GM21390 (cell line): ENCODE measurements at regions not wholly inside any gene's neighbourhood (a gene's known extent, or its start where the extent isn't known, plus 50 kb on each side); places are given as distances from the start of the nearest gene placed in this dataset.

Experiments
- ATAC-seq: cut with Tn5 transposase; IDR thresholded peaks from one replicate; pipeline ENCODE4 v1.9.1; 2021; ENCODE audit not compliant: unreplicated experiment

DNA sequence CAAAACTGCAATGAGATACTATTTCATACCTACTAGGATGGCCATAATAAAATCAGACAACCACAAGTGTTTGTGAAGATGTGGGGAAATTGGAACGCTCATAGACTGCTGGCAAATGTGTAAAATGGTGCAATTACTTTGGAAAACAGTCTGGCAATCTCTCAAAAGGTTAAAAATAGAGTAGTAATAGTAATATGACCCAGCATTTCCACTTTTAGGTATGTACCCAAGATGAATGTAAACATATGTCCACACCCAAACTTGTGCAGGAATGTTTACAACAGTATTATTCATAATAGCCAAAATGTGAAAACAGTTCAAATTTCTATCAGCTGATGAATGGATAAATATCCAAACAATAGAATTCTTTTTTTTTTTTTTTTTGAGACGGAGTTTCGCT, 731.6 kb upstream of the ANKRD30A start:
- no peak for ATAC-seq

DNA sequence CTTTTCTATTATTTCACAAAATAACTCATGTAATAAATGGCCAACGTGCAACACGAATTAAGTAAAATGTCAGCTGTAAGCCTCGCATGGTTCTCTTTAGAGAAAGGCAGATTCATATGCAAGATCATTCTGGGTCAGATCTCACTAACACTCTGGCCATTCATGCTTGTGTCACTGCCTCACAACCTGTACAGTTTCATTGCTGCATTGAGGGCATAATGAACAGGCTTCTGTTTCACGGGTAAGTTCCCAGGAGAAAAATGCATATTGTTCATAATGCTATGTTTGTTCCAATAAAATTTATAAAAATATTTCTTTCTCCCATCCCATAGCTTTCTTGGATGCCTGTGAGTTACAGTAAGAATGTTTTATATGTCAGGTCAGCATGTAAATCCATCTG, 734.0 kb upstream of the ANKRD30A start:
- no peak for ATAC-seq

DNA sequence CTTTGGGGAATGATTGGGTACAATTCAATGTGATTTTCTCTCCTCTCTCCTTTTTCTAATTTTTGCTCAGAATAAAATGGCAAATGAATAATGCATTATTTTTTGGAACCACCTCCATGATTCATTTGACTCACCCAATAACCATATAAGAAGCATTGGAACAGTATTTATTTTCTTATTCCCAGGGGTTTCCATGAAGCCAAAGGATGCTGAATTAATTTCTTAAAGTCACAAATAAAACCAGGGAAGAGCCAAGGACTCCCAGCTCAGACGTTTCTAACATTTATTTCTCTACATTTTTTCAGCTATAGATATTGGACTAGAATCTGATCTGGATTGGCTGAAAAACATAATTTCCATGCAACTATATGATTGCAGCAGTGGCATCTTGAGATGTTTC, 735.2 kb upstream of the ANKRD30A start:
- no peak for ATAC-seq

DNA sequence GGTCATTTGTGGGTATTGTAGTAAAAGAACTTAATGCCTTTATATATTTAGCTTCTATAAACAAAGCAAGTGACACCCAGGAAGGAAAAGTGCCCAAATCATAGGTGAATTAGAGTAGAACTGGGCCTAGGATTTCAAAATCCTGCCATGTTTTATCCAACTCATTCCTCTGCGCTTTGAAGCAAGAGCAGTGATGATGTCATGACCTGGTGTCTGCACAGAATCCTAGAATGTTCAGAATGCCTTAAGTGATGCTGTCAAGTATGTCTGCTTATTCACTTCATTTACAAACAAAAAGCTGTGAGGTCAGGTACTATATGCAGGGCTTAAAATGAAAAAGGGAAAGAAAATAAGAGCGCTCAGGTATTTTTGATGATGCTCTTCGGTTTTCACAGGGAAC, 737.2 kb upstream of the ANKRD30A start:
- ATAC-seq: no peak

DNA sequence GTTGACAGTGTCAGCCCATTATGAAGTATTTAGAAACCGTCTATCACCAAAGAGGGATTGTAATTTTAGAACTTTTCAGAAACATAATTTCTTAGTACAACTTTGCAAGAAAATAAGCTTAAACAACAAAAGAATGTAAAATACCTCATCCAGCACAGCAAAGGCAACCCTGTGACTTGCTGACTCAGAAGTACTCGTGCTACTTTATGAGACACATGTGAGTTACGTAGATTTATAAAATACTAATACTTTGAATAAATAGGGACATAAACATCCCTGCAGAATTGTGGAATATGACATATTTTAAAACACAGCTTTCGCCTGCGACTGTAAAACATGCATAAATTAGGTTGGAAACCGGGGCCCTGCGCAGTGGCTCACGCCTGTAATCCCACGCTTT, 739.7 kb upstream of the ANKRD30A start:
- no peak for ATAC-seq

DNA sequence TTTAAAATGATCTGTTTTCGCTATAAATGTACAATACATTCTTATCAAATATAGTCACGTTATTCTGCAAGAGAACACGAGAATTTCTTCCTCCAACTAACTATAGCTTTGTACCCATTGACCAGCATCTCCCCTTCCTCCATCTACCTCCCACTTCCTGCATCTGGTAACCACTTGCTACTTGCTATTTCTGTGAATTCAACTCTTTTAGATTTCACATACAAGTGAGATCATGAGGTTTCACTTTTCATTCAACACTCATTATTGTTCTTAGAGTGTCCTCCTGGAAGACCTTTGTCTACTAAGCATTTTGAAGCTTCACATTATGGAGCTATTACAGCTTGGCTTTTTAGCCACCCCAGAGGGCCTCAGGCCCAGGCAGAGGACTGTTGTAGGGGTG, 741.3 kb upstream of the FZD8 start:
- ATAC-seq: no peak

DNA sequence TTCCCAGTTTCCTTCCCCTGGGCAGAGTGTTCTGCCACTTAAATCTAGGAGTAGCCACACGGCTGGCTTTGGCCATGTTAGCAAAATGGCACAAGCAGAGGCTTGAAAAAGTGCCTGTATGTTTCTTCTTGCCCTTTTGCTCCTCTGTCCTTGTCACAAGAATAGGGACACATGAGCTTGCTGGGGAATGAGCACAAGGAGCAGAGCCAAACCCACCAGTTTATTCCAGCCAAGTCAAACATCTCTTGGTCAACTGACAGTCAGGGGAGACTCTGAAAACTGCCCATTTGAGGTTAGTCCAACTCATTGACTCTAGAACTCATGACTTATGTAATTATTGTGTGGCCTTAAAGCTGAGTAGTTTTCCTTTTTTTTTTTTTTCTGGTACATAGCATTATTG, 739.7 kb upstream of the FZD8 start:
- no peak for ATAC-seq

- no peak for ATAC-seq
Observed at GRCh38 chr10:36380538-36380937, 738.4 kb upstream of the FZD8 start.

GRCh38 chr10:36375107-36375506, 733.0 kb upstream of the FZD8 start:
- ATAC-seq: no peak

- ATAC-seq: no peak
Observed at GRCh38 chr10:36373424-36374096, 731.5 kb upstream of the FZD8 start.

DNA sequence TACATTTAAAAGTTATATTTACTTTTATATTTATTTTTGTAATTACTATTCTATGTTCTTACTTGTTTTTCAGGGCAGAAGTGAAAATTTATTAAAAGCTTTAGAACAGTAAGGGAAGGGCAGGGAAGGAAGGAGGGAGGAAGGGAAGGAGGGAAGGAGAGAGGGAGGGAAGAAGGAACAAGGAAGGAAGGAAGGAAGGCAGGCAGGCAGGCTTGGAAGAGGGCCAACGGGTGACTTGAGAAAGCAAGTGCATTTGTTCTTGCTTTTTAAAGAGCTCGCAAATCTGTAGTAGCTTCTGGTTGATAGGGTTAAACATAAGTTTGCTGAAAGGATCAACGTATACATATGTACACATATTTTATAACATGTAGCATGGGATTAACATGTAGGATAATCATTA, 725.3 kb upstream of the FZD8 start:
- no peak for ATAC-seq

- no peak for ATAC-seq
Observed at GRCh38 chr10:36366843-36367242, 724.7 kb upstream of the FZD8 start.

- no peak for ATAC-seq
Observed at GRCh38 chr10:36366065-36366464, 724.0 kb upstream of the FZD8 start.

DNA sequence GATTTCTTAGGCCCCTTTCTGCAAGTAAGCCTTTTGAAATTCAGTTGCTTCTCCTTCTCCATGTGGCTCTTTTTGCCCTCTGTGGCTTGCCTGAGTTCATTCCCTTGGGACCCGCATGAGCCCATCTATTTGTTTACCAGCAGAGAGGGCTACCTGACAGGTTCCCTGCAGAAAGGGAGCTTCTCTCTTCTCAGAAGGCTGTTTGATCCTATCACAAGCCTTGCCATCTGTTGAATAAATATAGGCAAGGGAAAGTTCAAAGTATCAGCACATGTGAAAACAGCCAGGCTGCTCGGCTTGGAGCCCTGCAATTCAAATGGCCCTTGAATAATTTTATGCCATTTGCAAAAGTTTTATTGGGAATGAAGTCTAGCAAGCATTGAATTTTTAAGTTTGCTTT, 720.2 kb upstream of the FZD8 start:
- ATAC-seq: no peak

GRCh38 chr10:36358736-36359135, 716.6 kb upstream of the FZD8 start:
- no peak for ATAC-seq

DNA sequence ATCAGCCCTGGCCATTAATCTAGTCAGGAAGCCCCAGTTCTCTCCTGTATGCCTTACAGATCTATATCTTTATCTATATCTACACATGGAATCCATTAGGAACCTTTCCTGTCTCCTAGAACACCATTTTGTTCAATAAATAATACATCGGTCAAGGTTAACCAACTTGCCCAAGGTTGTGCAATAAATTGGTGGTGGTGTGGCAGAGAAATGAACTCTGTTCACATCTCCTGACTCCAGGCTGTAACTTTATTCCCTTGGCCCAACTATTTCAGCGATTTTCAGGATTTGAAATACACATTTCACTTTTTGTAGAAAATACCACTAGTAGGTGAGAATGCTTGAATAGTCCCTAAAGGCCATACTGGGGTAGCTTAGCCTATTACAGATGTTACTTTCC, 712.5 kb upstream of the FZD8 start:
- ATAC-seq: no peak

- ATAC-seq: no peak
Observed at GRCh38 chr10:36351159-36351558, 709.1 kb upstream of the FZD8 start.

- no peak for ATAC-seq
Observed at GRCh38 chr10:36349445-36350078, 707.5 kb upstream of the FZD8 start.

DNA sequence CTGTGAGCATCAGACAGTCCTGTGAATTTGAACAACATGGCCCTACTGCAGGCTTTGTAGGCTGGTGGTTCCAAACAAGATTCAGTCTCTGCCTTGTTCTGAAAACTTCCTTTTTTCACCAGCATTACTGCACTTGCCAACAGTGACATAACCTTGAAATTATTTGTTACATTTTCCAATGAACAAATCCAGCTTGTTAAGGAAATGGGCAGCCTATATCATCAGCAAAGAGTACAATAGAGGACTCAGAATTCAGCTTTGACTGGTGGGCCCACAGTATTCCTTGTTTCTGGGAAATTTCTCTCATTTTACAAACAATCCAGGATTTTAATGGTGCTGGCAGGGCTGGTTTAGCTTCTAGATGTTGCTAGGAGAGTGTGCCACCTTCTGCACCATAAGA, 703.7 kb upstream of the FZD8 start:
- ATAC-seq: no peak

- no peak for ATAC-seq
Observed at GRCh38 chr10:36345175-36345533, 703.1 kb upstream of the FZD8 start.

- no peak for ATAC-seq
Observed at GRCh38 chr10:36344240-36345174, 702.4 kb upstream of the FZD8 start.

DNA sequence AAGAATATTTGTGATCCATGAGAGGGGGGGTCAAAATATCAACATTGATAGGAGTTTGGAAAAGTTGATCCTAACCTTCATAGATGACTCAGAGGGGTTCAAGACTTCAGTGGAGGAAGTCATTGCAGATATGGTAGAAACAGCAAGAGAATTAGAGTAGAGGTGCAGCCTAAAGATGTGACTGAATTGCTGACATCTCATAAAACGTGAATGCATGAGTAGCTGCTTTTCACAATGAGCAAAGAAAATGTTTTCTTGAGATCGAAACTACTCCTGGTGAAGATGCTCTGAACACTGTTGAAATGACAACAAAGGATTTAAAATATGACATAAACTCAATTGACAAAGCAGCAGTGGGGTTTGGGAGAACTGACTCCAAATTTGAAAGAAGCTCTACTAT, 700.7 kb upstream of the FZD8 start:
- no peak for ATAC-seq
